ENCODE measurements at regions not wholly inside any gene's neighbourhood (a gene's known extent, or its start where the extent isn't known, plus 50 kb on each side); places are given as distances from the start of the nearest gene placed in this dataset.
"Not testable (repeated sequence)": the region's sequence is repeated elsewhere in the genome, so short reads cannot be mapped to it uniquely, and the experiment has no call there.

DNA sequence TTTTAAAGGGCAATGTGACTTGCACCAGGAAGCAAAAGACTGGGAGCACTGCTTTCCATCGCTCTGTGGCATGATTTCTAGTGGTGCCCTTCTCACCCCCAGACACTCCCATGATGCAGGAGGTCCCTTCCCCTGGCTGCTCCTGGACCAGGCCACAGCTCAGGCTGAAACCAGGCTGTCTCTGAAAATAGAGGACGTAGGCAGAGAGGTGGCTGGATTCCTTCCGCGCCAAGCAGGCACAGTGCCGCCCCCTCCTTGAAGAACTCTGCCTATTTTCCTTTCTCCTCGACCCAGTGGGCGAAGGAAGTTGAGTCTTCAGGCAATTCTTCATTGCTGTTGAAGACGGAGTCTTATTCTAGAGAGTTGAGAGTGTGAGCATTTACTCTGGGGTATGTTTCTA is 489.4 kb upstream of the TBL1XR1 start:
- peaks cover 1% of the 10 kb centered on the region for H3K36me3 Mint-ChIP-seq
- H3K27me3 Mint-ChIP-seq = no peaks in the 10 kb centered on the region
- no peak overlapping the region for H3K27ac Mint-ChIP-seq
- H3K4me1 Mint-ChIP-seq = peaks cover 11% of the 10 kb centered on the region
- no peaks in the 10 kb centered on the region for H3K9me3 Mint-ChIP-seq
- no peak for DNase-seq
- no peak overlapping the region for H3K4me3 Mint-ChIP-seq

GRCh38 chr3:177687291-177687690 is 490.0 kb upstream of the TBL1XR1 start:
- no peak for DNase-seq
- H3K4me1 Mint-ChIP-seq = peaks cover 6% of the 10 kb centered on the region
- no peaks in the 10 kb centered on the region for H3K27me3 Mint-ChIP-seq
- H3K27ac Mint-ChIP-seq = no peak overlapping the region
- H3K9me3 Mint-ChIP-seq = no peaks in the 10 kb centered on the region
- peaks cover 1% of the 10 kb centered on the region for H3K36me3 Mint-ChIP-seq
- H3K4me3 Mint-ChIP-seq = no peak overlapping the region

DNA sequence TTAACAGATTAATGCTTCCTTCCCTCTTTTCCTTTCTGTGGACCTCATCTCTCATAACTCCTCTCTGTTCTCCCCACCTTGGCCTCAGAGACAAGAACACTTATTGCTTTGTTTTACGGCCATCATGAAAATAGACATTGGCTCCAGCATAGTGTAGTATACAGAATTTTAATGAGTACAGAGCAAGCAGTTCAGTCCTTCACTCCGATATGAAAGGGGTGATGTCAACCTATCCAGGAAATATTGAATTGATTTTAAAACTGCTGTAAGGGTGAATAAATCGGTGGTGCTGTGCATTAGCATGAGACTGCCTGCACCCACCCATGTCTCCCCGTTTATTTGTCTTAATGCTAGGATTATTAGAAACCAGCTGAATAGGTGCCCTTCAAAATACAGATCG is 490.9 kb upstream of the TBL1XR1 start:
- peaks cover 3% of the 10 kb centered on the region for H3K4me1 Mint-ChIP-seq
- H3K27me3 Mint-ChIP-seq = no peaks in the 10 kb centered on the region
- no peak for DNase-seq
- H3K27ac Mint-ChIP-seq = no peak overlapping the region
- H3K4me3 Mint-ChIP-seq = no peak overlapping the region
- no peaks in the 10 kb centered on the region for H3K36me3 Mint-ChIP-seq
- no peaks in the 10 kb centered on the region for H3K9me3 Mint-ChIP-seq

- Mint-ChIP-seq H3K27me3 (no peaks in the 10 kb centered on the region), H3K4me1 (peaks cover under 1% of the 10 kb centered on the region), H3K9me3 (no peaks in the 10 kb centered on the region), H3K27ac (no peak overlapping the region), H3K36me3 (no peaks in the 10 kb centered on the region), H3K4me3 (no peak overlapping the region)
- DNase-seq = no peak
Measured at GRCh38 chr3:177689077-177689476, 491.8 kb upstream of the TBL1XR1 start.

DNA sequence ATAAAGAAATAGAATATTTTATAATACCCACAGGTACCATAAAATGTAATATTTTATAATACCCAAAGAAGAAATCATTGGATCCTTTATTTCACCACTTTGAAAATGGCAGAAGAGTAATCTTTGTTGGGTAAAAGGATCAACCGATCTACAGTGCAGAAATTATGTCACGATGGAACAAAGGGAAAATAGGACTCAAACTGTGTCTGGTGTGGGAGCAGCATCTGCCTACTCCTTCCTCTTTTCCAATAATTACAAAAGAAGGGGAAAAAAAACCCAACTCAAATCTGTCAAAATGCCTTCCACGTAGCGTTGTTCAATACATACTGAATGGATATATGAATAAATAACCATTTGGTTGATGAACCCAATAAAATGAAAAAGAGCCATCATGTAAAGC is 492.6 kb upstream of the TBL1XR1 start:
- H3K4me3 Mint-ChIP-seq = no peak overlapping the region
- peaks cover 4% of the 10 kb centered on the region for H3K4me1 Mint-ChIP-seq
- no peaks in the 10 kb centered on the region for H3K36me3 Mint-ChIP-seq
- no peak for DNase-seq
- no peak overlapping the region for H3K27ac Mint-ChIP-seq
- no peaks in the 10 kb centered on the region for H3K27me3 Mint-ChIP-seq
- no peaks in the 10 kb centered on the region for H3K9me3 Mint-ChIP-seq

GRCh38 chr3:177690306-177690705 is 493.0 kb upstream of the TBL1XR1 start:
- no peaks in the 10 kb centered on the region for H3K9me3 Mint-ChIP-seq
- no peak overlapping the region for H3K27ac Mint-ChIP-seq
- DNase-seq = no peak
- H3K4me3 Mint-ChIP-seq = no peak overlapping the region
- no peaks in the 10 kb centered on the region for H3K27me3 Mint-ChIP-seq
- H3K4me1 Mint-ChIP-seq = peaks cover 4% of the 10 kb centered on the region
- no peaks in the 10 kb centered on the region for H3K36me3 Mint-ChIP-seq

DNA sequence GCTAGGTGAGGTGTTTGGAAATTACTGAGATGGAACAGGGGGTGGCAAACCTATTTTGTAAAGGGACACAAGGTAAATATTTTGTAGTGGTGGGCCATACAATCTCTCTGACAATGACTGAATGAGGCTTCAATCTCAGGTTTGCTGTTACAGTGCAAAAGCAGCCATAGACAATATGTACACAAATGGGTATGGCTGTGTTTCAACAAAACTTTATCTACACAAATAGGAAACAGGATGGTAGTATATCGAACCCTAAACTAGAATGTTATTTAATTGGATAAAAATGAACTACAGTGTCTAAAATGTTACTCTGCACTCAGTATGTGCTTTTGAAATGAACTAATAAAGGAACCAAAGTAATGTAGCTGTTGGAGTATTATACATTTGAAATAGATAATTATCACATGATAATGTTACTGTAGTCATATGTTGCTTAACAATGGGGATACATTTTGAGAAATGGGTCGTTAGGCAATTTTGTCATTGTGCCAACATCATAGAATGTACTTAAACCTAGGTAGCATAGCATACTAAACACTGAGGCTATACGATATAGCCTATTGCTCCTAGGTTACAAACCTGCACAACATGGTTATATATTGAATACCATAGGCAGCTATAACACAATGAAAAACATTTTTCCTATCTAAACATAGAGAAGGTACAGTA is 495.2 kb upstream of the TBL1XR1 start:
- H3K4me1 Mint-ChIP-seq = peaks cover 4% of the 10 kb centered on the region
- no peak for DNase-seq
- no peaks in the 10 kb centered on the region for H3K36me3 Mint-ChIP-seq
- no peak overlapping the region for H3K4me3 Mint-ChIP-seq
- H3K9me3 Mint-ChIP-seq = no peaks in the 10 kb centered on the region
- H3K27ac Mint-ChIP-seq = no peak overlapping the region
- H3K27me3 Mint-ChIP-seq = no peaks in the 10 kb centered on the region

DNA sequence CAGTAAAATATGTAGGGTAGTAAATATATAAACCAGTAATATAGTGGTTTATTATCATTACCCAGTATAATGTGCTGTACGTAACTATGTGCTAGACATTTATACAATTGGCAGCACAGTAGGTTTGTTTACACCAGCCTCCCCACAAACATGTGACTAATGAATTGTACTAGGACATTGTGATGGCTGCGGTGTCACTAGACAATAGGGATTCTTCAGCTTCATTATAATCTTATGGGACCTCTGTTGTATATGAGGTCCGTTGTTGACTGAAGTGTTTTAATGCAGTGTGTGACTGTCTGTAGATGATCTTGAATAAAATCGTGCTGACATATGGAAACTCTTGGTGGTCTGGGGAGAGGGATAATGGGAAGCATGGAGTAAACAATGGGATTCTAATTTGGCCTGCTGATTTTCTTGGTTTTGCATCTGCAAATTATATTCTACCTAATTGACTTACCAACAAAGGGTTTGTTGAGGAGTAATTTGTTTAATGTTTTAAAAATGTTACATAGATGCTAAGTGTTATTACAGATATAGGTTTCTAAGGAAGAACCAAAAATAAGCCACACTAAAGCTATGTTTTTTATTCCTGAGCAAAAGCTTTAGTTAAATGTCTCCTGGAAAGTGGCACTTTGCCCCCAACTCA is 496.5 kb upstream of the TBL1XR1 start:
- no peak for DNase-seq
- Mint-ChIP-seq H3K27ac (no peak overlapping the region), H3K4me1 (peaks cover 4% of the 10 kb centered on the region), H3K36me3 (no peaks in the 10 kb centered on the region), H3K9me3 (no peaks in the 10 kb centered on the region), H3K27me3 (no peaks in the 10 kb centered on the region), H3K4me3 (no peak overlapping the region)

- H3K27me3 Mint-ChIP-seq = no peaks in the 10 kb centered on the region
- no peak overlapping the region for H3K4me3 Mint-ChIP-seq
- no peak for DNase-seq
- peaks cover 4% of the 10 kb centered on the region for H3K4me1 Mint-ChIP-seq
- no peak overlapping the region for H3K27ac Mint-ChIP-seq
- H3K36me3 Mint-ChIP-seq = no peaks in the 10 kb centered on the region
- no peaks in the 10 kb centered on the region for H3K9me3 Mint-ChIP-seq
Measured at GRCh38 chr3:177694316-177694715, 497.0 kb upstream of the TBL1XR1 start.

- DNase-seq = no peak
- no peak overlapping the region for H3K27ac Mint-ChIP-seq
- no peaks in the 10 kb centered on the region for H3K9me3 Mint-ChIP-seq
- H3K36me3 Mint-ChIP-seq = no peaks in the 10 kb centered on the region
- H3K27me3 Mint-ChIP-seq = no peaks in the 10 kb centered on the region
- no peak overlapping the region for H3K4me3 Mint-ChIP-seq
- peaks cover 4% of the 10 kb centered on the region for H3K4me1 Mint-ChIP-seq
Measured at GRCh38 chr3:177694951-177695350, 497.7 kb upstream of the TBL1XR1 start.

- Mint-ChIP-seq H3K27ac (no peak overlapping the region), H3K36me3 (no peaks in the 10 kb centered on the region), H3K4me3 (no peak overlapping the region)
Measured at GRCh38 chr3:177700117-177700516, 502.8 kb upstream of the TBL1XR1 start.

GRCh38 chr3:177703788-177704187 is 506.5 kb upstream of the TBL1XR1 start:
- DNase-seq = no peak
- Mint-ChIP-seq H3K4me1 (no peaks in the 10 kb centered on the region), H3K27me3 (no peaks in the 10 kb centered on the region), H3K27ac (no peak overlapping the region), H3K36me3 (no peaks in the 10 kb centered on the region), H3K4me3 (no peak overlapping the region), H3K9me3 (no peaks in the 10 kb centered on the region)

More at GRCh38 chr3:177700117-177700516, 502.8 kb upstream of the TBL1XR1 start:
- Mint-ChIP-seq H3K9me3 (no peaks in the 10 kb centered on the region), H3K27me3 (no peaks in the 10 kb centered on the region), H3K4me1 (no peaks in the 10 kb centered on the region)
- DNase-seq = no peak

DNA sequence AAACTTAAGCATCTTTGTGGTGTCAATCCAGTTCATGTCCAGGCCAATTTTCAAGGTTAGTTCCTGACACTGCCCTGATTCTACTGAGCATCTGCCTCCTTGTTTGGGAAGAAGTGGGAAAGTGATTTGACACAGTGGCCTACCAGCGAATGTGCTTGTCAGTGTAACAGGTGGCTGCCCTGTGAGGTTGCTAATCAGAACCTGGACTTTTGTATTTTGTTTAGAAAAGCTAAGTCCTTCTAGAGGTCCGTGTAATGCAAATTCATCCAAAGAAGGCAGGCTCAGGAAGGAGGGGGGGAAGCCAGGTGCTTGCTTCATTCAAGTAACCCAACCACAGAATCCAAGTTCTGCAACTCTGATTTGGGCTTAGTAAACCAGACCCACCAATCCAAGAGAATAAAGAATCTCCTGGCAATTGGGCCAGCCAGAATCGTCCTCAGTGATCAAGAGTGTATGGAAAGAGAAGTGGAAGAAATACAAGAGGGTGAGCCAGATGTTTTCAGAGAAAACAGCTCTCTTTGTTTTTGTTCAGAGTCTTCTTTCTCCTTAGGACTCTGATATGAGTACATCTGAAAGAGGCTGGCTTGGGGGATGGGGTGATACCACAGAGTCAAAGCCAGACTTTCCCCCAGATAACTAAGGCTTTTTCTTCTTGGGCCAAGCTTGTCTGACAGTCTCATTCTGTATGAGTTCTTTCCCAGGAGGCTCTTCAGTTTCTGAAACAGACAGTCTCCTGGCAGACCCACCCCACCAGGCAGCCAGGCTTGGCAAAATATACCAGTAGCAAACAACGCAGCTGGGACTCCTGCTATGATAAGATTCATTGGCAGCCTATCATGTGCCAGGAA is 508.9 kb upstream of the TBL1XR1 start:
- no peak overlapping the region for H3K27ac Mint-ChIP-seq
- H3K36me3 Mint-ChIP-seq = no peaks in the 10 kb centered on the region
- H3K4me3 Mint-ChIP-seq = no peak overlapping the region
- no peaks in the 10 kb centered on the region for H3K4me1 Mint-ChIP-seq
- no peak for DNase-seq
- H3K9me3 Mint-ChIP-seq = no peaks in the 10 kb centered on the region
- no peaks in the 10 kb centered on the region for H3K27me3 Mint-ChIP-seq

GRCh38 chr3:177709470-177709869 is 512.2 kb upstream of the TBL1XR1 start:
- not testable (repeated sequence) for DNase-seq, H3K36me3 Mint-ChIP-seq, H3K27me3 Mint-ChIP-seq, H3K4me3 Mint-ChIP-seq, H3K4me1 Mint-ChIP-seq, H3K27ac Mint-ChIP-seq, H3K9me3 Mint-ChIP-seq

DNA sequence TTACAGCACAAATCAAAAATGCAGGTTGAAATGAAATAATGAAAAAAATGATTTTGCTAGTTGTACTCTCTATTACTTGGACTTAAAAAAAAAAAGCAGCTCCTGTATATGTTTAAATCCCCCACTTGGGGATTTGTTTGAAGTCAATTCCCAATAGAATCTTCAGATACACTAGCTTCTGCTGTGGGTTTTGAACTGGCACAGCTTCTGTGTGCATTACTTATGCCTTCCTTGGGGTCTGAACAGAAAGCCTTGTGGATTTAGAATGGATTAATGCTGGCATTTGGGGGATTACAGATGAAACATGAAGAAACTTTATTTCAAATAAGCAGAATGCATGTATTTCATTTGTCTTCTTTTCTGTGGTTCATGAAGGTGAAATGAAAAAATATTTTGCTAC is 513.2 kb upstream of the TBL1XR1 start:
- DNase-seq = no peak
- Mint-ChIP-seq H3K27ac (no peak overlapping the region), H3K36me3 (no peaks in the 10 kb centered on the region), H3K4me3 (no peak overlapping the region), H3K9me3 (no peaks in the 10 kb centered on the region), H3K4me1 (no peaks in the 10 kb centered on the region), H3K27me3 (no peaks in the 10 kb centered on the region)
